Activated gamma-delta T cell treated with anti-CD3 and anti-CD28 coated beads, Interleukin-2, amount 50 U/mL, for 16 hours (primary cell): ENCODE measurements at regions not wholly inside any gene's neighbourhood (a gene's known extent, or its start where the extent isn't known, plus 50 kb on each side); places are given as distances from the start of the nearest gene placed in this dataset.
"Not testable (repeated sequence)": the region's sequence is repeated elsewhere in the genome, so short reads cannot be mapped to it uniquely, and the experiment has no call there.

Experiments used
- DNase-seq: peaks from one replicate; pipeline ENCODE4 v3.0.0-alpha.2; 2020; ENCODE audit warnings: low read depth

DNA sequence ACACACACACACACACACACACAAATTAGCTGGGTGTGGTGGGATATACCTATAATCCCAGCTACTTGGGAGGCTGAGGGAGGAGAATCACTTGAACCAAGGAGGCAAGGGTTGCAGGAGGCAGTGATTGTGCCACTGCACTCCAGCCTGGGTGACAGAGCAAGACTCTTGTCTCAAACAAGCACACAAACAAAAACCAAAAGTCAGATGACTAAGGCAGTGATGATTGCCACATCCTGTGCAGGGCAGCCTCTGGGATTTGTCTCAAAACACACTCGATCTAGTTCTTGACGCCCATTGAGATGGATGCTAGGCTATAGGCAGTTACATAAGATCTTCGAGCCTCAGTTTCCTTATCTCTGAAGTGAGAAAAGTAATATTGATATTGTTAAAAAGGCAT is 183.1 kb upstream of the NOTCH2NLA start:
- DNase-seq: not testable (repeated sequence)

DNA sequence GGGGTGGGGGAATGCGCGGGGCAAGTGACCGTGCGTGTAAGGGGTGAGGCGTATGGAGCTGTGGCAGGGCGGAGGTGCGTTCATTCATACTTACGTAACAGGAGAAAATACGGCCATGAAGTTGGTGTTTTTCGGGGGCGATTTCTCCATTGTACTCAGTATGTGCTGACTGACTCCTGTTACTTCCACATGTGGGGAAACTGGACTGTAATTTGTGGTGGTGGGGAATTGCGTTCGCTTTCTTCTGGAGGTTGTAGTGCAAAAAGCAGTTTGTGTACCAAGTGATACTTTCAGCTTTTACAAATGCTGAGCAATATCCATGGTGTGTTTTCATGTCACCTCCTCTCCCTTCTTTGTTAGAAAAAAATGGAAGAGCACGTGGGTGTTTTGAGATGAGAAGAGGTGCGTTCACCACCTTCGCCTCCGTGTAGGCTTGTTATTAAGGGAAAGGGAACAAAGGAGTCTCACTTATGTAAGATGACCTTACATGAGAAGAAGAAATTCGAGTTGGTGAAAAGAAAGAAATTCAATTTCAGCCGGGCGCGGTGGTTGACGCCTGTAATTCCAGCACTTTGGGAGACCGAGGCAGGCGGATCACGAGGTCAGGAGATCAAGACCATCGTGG is 181.1 kb upstream of the NOTCH2NLA start:
- not testable (repeated sequence) for DNase-seq

DNA sequence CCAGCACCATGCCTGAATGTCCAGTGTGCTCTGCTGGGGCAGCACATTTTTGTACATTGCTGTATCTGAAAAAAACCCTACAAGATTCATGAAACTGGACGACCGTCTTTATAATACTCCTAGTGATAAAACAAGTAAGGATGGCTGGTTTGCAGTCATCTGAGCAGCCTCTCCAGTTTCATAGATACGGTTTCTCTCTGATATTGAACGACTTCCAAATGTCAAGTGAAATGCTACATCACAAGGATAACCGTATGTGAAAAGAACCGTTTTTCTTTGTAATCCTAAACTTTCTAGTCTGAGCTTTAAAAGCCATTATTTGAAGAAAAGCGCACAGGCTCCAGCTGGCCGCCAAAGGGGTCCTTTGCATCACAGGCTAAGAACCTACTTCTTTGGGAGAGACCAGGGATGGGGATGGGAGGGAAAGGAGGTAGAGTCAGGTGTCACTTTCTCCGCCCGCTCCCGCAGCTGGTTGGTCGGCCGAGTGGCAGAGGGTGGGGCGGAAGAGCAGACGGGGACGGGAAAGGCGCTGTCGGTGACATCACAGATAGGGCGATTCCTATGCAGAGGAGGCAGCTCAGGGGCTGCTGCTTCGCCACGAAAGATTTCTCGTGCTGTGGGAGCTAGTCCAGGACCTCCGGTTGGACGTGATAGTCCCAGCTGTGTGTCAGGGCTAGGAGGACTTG is 180.4 kb upstream of the NOTCH2NLA start:
- not testable (repeated sequence) for DNase-seq

DNA sequence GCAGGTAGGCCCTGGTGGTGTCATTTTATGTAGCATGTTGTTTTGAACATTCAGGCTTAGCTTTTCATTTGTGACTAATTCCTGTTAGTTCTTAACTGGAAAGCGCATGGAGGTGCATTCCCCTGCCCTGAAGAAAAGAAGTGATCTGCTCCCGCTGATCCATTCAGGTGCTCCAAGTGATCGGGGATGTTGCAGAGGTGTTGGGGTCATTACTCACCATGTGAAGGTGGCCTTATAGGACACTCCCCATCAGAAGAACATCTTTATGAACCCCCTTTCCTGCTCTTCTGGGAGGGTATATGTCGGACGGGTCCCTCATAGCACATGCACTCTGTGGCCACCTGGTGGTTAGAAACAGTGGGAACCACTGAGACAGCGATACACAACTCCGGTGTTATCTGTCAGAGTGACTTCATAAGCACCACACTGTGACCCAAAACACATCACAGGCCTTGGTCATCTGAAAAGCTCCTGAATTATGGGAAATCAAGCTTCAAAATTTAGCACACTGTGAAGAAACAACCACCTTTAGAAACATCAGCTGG is 172.5 kb upstream of the NOTCH2NLA start:
- not testable (repeated sequence) for DNase-seq

DNA sequence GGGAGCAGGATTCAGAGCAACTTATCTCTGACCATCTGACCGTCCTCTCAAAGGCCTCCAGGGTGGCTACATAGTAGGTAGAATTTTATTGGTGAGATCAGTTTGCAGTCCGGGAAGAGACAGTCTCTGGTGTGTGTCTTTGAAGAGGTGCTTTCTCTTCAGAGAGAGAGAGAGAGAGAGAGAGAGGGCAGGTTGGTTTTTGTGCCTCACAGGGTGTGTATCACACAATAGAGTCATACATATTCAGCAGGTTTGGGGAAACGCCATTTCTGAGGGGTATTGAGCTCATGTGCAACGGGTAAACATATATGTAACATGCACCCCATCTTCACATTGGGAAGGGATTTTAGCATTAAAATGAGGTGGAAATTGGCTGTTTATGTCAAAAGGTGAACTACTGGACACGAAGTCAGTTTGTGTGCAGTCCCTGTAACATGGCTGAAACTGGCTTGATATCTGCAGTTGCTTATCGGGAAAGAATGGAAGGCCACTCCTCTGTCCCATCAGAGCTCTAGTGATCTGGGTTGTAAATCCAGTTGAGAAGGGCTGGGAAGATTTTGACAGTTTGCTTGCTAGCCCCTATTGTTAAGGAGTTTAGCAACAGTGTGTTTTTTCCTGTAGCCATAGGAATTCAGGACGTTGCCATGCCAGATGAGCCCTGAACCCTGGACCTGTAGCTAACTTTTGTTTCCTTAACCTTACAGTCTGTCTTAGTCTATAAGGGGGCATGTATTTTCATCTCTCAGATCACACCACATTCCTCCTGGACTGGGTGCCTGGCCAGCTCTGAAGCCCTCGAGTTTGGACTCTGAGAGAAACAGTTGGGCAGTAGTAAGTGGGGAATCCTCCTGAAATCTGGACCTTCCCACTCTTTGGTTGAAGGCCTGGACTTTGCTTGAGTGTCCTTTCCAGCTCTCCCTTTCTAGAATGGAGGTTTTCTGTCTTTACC is 171.6 kb upstream of the NOTCH2NLA start:
- DNase-seq: not testable (repeated sequence)

DNA sequence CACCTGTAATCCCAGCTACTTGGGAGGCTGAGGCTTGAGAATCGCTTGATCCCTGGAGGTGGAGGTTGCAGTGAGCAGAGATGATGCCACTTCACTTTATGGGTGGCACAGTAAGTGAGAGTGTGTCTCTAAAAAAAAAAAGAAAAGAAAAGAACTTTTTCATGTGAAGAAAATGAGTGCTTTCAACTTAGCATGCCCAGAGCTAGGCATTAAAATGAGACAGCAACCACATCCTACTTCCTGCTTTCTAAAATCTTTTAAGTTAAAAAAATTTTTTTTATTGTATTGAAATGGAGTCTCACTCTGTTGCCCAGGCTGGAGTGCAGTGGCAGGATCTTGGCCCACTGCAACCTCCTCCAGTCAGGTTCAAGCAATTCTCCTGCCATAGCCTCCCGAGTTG is 170.4 kb upstream of the NOTCH2NLA start:
- DNase-seq: not testable (repeated sequence)

DNA sequence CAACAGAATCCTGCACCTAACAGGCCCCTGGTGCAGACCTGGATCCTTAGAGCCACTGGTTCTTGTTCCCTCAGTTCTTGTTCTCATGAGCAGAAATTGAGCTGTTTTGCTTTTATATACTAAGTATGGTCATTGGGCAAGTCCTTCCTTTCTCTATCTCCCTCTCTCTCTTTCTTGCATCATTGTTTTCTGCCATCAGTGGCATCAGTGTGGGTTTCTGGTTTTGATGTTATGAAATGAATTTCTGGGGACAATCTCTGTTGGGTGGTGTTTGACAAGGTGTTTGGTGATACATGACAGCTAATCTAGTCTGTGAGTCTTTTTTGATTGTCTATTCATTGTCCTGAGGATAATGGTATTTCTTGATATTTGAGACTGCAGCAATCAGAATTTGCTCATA is 168.0 kb upstream of the NOTCH2NLA start:
- not testable (repeated sequence) for DNase-seq

DNA sequence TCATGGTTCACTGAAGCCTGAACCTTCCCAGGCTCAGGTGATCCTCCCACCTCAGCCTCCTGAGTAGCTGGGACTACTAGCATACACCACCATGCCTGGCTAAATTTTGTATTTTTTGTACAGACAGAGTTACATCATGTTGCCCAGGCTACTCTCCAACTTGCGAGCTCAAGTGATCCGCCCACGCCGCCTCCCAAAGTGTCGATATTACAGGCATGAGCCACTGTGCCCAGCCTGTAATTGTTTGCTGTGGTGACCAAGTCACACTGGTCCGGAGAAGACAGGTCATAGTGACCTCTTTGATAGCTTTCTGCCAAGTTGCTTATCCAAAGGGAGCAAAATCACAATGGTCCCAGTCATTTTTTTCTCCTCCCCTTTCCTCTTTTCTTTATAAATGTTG is 167.4 kb upstream of the NOTCH2NLA start:
- DNase-seq: not testable (repeated sequence)

DNA sequence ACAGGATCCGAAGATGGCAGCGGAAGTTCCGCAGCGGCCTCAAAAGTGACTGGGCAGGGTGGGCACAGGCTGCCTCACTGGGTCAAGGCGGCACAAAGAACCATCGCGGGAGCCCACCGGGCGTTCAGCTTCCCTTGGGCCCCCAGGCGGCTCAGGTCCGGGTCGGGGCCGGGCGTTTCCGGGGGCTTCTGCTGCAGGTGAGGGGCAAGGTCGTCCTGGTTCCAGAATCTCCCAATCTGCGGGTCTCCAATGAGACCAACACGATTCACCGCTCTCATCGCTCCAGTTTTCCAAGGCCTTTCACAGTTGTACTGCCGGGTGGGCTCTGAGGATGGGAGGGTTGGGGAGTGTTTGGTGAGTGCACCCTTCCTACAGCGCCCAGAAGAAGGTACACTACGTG is 165.0 kb upstream of the NOTCH2NLA start:
- not testable (repeated sequence) for DNase-seq

DNA sequence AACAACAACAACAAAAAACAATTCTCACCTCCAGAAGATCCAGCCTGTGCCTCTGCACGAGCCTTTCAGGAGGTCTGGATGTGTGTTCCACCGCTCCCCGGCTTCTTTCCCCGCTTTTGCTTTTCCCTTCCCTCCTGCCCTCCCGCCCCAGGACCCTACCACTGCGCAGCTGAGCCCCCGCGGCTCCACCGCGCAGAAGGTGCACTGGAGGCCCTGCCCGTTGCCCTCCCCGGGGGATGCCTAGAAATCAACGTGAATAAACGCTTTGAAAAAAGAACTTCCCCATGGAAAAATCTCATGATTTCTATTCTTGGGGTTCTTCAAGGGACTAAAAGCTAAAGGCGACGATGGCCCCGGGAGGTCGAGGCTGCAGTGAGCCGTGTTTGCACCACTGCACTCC is 164.3 kb upstream of the NOTCH2NLA start:
- DNase-seq: not testable (repeated sequence)

DNA sequence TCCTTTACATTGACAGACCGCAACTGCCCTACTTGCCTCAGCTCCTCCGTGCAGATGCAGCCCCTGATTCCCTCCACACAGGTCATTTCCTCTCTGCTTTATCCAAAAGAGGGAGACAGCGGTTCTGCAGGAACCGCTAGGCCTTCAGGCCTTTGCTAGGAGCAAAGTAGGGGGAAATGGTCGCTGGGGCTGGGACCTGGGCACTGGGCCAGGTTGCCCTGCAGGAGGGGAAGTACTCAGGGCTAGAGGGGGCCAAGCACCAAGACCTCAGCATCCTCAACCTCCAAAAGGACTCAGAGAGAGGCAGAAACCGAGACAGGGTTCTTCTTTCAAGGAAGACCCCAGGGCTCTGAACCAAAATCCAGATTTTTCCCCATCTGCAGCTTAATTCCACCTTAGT is 160.4 kb upstream of the NOTCH2NLA start:
- not testable (repeated sequence) for DNase-seq

DNA sequence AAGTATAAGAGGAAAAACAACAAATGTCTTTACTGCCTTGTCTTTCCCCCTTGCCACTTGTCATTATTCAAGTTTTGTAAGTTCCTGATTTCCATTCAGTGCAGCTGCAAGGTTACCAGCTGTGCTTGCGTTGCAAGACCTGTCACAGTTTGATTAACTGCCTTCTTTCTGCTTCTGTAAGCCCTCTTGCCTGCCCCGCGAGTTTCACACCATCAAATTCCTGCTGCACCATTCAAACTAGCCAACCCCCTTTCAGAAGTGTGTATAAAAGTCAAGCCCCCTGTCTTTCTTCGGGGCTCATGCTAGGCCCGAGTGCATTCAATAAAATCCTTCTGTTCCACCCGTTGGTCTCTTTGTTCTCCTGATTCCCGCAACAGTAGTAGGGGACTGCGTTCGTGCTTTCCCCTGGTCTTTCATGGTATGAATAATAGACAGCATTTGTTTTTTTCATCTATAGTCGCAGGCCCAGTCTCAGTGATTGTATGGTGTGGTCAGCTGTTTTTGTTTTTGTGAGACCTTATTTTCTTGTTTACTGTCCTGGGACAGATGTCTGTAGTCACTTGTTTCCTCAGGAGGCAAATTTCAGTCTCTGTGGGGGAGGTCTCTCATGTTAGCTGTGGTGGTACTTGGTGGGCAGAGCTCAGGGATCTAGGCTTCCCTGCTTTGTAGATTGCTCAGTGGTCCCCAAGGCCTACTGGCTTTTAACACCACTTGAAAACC is 159.1 kb upstream of the NOTCH2NLA start:
- DNase-seq: not testable (repeated sequence)

DNA sequence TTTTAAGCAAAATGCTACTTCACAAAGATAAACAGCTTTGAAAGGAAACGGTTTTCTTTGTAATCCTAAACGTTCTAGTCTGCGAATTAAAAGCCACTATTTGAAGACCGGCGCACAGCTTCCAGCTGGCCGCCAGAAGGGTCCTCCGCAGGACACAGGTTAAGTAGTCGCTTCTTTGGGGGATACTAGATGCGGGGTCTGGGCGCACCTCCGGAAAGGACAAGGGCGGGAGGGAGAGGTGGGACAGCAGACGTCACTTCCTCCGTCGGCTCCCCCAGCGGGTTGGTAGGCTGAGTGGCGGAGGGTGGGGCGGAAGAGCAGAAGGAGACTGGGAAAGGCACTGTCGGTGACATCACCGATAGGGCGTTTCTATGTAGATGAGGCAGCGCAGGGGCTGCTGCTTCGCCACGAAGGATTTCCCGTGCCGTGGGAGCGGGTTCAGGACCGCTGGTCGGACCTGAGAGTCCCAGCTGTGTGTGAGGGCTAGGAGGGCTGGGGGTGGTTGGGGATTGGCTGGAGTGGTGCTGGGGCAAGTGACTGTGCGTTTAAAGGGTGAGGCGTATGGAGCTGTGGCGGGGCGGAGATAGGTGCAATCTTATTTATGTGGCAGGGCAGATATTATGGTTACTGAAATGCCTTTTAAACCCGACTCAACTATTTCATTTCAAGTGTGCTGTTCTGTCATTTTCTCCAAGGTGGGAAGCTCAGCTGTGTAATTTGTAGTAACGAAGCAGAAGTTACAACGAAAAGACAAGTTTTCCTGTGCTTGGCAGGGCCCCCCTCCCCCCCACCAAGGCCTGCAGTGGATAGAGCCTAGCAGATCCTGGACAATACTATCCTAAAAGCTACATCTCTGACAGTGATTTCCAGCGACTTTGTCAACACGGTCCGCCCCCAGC is 158.3 kb upstream of the NOTCH2NLA start:
- peak; percentile 49 for DNase-seq

DNA sequence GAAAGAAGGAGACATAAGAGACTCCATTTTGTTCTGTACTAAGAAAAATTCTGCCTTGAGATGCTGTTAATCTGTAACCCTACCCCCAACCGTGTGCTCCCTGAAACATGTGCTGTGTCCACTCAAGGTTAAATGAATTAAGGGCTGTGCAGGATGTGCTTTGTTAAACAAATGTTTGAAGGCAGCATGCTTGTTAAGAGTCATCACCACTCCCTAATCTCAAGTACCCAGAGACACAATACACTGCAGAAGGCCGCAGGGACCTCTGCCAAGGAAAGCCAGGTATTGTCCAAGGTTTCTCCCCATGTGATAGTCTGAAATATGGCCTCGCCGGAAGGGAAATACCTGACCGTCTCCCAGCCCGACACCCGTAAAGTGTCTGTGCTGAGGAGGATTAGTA is 152.4 kb upstream of the NOTCH2NLA start:
- DNase-seq: not testable (repeated sequence)

DNA sequence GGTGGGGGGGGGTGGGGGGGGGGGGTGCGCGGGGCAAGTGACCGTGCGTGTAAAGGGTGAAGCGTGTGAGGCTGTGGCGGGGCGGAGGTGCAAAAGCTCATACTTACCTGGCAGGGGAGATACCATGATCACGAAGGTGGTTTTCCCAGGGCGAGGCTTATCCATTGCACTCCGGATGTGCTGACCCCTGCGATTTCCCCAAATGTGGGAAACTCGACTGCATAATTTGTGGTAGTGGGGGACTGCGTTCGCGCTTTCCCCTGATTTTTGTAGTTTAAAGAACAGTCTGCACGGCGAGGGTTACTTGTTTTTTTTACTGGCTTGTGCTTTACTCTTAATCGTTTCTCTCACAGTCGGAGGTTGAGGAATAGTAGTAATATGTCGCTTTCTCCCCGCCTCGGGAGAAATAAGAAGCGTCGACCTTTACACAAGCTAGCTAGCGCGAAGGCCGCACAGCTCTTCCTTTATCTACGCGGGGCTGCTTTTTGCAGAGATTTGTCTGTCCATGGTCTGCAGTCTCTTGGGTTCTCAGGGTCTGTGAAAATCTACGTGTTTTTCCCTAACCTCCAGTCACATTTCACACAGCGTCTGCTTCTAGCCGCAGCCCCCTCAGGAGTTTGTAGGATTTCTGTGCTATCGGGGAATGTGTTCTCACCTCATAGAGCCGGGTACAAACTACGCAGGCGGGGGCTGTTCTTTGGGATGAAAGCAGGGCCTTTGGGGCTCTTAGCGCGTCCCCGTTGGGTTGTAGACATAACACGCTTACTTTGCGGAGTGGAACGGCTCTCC is 148.1 kb upstream of the NOTCH2NLA start:
- peak; percentile 63 for DNase-seq

DNA sequence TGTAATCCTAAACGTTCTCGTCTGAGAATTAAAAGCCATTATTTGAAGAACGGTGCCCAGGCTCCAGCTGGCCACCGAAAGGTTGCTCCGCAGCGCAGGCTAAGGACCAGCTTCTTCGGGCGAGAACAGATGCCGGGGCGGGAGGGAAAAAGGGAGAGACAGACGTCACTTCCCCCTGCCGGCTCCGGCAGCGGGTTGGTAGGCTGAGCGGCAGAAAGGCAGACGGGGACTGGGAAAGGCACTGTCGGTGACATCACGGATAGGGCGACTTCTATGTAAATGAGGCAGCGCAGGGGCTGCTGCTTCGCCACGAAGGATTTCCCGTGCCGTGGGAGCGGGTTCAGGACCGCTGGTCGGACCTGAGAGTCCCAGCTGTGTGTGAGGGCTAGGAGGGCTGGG is 147.5 kb upstream of the NOTCH2NLA start:
- peak; percentile 60 for DNase-seq

DNA sequence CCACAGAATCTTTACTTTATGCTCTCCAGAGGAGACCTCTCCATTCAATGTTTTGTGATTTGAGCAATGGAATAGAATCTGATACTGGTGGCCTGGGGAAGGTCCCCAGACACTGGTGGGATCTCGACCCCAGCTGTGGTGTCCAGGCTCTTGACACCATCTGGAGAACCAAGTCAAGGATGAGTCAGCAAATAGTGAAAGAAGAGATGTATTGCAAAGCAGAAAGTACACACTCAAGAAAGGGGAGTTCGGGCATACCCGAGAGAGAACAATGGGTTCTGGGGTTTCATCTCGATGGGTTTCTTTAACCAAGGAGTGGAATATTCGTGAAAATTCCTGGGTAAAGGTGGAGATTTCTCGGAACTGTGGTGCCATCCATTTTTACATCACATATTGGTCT is 146.3 kb upstream of the NOTCH2NLA start:
- DNase-seq: not testable (repeated sequence)

DNA sequence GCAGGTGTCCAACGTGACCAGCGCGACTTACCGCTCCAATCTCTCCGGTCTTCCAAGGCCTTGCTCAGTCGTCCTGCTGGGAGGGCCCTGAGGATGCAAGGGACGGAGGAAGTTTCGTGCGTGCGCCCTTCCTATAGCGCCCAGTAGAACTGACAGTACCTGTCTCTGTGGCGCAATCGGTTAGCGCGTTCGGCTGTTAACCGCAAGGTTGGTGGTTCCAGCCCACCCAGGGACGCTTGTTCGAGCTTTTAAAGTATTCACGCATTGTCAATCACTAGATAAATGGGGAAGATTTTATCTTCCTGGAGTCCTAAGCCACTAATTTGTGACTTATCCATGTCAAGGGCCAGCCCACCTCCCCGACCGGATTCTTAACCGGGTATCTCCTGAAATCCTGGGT is 141.1 kb upstream of the NOTCH2NLA start:
- DNase-seq: peak; percentile 6

DNA sequence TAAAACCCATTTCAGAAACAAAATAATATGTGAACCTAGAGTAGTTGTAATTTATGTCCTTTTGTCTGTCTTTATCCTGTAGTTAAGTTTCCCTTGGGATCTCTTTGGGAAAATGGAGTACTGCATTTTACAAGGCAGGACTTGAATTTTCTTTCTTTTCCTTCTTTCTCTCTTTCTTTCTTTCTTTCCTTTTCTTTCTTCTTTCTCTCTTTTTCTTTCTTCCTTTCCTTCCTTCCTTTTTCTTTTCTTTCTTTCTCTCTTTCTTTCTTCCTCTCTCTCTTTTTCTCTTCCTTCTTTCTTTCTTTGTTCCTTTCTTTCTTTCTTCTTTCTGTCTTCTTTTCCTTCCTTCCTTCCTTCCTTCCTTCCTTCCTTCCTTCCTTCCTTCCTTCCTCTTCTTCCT is 126.6 kb upstream of the NOTCH2NLA start:
- DNase-seq: not testable (repeated sequence)

DNA sequence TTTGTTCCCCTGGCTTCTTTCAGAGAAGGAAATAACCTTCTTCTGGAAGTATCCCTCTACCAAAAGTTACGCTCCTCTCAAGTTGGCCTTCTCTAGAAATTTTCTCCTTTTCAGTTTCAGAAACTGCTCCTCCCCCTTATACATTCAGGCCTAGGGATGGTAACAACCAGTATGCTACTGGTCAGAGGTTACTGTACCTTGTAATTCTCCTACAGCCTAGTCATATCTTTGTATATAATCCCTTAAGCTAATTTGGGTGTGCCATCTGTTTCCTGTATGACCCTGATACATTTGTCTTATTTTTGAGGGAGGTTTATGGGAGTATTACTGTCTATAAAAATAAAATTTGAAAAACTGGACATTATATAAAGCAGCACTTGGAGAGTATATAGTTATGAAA is 98.0 kb upstream of the NOTCH2NLA start:
- DNase-seq: not testable (repeated sequence)
